ENCODE measurements at regions not wholly inside any gene's neighbourhood (a gene's known extent, or its start where the extent isn't known, plus 50 kb on each side); places are given as distances from the start of the nearest gene placed in this dataset.

DNA sequence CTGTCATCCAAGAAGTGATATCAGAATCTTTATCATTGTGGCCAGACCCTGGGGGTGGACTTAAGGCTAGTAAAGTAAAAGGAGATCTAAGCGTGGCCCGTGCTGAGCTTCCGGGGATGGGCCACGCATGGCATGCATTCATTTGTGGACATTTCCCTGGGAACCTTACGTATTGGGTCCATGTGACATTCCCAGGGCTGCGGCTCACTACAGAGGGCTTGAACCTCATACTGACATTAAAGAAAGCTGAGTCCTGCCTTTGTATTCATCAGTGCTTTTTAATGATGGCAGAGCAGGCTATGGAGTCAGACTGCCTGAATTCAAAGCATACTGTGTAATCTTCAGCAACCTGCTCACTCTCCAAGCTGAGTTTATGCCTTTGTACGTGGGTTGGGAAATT is 152.2 kb upstream of the AFDN start:
- no peak for DNase-seq

DNA sequence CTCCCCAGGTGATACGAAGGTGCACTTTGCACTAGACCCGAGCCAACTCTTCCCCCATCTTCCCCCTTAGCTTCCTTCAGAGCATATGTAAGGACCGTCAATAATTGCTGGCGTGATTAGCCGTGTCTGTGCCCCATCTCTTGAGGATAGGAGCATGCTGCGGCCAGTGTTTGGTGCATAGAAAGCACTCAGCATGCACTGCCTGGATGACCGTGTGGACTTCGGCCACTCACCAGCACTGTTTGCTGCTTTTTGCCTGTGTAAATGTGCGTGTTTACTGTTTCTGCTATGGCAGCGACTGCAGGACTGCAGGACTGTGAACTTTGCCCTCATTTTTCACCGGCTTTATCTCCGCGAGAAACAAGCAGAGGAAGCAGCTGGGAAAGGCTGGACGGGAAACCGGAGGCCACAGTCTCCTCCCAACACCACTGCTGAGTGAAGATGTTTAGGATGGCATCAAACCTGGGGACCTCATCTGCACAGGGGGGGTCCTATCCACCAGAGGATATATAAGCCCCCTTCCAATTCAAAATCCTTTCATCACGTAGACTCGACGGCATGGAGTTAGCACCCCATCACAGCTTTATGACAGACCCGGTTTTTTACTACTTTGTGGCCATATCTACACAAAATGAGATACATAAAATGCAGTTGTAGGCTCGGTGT is 150.6 kb upstream of the AFDN start:
- no peak for DNase-seq

DNA sequence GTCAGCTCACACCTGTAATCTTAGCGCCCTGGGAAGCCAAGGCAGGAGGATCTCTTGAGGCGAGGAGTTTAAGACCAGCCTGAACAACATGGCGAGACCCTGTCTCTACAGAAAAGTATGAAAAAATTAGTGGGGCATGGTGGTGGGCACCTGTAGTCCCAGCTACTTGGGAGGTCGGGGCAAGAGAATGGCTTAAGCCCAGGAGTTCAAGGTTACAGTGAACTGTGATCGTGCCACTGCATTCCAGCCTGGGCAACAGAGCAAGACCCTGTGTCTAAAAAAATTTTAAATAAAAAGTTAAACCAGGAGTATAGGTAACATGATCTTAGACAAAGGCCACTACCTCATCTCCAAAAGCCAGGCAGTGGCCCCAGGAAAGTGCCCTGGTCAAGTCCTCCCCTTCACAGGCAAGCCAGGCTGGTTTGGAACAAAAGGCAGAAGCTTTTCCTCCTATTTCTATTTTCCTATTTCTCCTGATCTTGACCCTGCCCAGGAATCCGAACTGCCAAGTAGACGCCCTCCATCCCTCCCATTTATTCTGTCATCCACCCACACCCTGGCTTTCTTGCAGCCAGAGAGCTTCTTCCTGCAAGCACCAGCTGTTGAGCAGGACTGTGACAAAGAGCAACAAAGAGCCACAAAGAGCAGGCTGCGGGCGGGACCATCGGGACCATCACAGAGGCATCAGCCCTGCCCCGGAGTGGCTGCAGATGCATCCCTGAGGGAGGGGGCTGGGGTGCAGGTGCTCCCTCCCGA is 149.9 kb upstream of the AFDN start:
- peak in 11 of 56 donors; percentile 18 to 50 (median 34) for DNase-seq

DNA sequence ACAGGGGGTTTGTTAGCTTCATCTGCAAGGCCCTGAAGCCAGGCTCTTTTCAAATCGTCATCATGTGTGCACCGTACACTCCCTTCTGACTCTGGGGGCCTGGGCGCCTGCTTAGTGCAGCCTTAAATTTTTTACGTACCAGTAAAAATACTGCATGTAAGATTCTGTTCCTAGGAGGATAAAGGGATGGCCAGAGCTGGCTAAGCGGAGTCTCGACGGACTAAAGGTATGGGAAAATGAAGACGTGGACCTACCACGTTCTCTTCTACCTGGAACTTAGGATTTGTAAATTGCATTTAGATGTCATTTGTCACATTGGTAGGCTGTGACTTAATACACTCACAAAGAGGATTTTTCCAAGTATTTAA is 149.3 kb upstream of the AFDN start:
- no peak for DNase-seq

DNA sequence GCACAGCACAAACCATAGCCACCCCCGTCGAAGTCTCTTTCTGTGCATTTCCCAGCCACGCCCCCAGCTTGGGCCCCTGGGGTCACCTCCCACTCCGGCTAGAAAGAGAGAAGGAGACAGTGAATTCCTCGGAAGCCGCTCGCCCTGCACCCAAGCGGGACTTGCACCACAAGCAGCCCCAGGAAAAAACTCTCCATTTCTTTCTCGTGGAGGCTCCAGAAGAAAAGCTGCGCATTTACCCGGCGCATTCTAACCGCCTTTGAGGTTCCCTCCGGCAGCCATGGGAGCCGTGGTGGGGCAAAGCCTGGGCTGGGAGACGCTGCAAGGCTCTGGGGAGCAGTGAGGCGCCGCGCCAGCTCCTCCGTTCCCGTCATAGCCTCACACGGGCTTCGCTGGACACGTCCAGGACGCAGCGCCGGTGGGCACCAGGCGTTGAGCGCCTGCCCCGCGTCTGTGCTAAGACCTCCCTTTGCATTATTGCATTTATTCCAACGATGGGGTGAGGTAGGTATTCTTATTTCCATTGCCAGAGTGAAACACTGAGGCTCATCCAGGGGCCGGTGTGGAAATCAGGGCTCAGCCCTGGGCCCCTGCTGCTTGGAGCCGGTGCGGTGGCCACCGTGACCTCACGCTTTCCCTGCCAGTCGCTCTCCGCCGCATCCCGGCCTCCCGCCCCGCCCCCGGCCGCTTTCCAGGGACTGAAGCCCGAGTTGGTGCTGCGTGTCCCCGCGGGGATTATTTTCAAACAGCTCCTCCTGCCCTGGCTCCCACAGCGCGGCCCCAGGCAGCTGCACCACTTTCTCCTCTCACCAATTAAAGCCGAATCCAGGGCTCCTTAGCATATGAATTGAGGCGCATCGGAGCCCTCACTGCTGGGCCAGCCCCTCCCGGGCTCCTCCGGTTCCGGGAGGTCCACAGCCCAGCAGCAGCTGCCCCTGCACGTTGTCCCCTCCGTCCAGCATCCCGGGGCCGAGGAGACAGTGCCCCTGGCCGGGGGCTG is 148.3 kb upstream of the AFDN start:
- peak in 42 of 56 donors; percentile 12 to 79 (median 56) for DNase-seq

DNA sequence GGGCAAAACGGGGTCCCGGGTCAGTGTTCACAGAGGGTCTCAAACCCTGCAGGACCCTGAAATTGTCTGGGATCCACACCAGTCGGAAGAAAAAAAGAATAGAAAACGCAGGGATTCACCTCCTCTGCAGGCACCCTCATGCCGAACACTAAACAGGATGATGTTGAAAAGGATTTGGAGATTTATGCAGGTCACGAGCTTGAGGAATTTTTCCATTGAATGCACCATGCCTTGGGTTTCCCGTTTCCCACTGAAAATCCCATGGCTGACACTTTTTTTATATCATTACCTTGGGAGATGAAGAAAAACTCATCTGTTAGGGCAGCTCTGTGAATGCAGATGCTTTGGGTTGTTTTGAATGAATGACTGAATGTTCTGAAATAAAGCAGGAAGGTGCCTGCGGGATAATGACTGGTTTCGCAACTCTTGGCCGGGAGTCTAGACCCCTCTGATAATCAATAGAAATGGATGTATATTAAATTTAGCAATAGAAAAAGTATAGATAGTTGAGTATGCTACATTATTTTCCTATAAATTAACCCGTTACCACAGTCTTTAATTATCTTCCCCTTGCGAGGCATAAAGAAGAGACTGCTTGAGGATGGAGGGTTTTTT is 147.5 kb upstream of the AFDN start:
- no peak for DNase-seq

DNA sequence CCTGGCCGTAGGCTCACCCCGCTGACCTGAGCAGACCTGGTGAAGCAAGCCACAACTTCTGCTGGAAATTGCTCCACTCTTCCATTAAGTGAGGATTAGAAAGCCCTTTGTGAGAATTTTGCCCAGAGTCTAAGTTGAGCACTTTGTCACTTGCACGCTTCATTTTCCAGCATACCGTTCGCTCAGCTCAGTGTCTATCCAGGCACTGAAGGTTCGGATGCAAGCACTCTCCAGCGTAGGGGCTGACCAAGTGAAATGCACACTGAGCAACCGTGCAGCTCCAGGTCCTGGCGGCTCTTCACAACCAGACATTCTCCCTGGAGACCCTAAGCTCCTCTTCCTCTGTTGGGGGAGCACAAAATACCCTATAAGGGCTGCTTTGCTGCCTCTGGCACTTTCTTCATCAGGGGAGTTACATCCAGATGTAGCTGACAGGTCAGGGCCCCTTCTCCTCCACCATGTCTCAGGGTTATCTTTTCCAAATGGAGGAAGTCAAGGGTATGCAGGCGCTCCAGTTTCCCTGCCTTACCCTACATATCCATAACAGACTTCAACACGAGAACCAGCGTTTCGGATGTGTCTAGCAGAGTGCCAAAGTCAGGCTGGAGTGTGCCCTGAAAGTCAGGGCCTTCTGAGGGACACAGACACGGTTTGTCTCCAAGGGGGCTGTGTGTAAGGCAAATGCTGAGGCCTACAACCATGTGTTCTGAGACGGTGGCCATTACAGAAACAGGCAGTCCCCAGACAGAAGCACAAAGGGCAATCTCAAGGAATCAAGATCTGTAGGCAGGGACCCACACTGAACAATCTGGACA is 146.7 kb upstream of the AFDN start:
- no peak for DNase-seq

DNA sequence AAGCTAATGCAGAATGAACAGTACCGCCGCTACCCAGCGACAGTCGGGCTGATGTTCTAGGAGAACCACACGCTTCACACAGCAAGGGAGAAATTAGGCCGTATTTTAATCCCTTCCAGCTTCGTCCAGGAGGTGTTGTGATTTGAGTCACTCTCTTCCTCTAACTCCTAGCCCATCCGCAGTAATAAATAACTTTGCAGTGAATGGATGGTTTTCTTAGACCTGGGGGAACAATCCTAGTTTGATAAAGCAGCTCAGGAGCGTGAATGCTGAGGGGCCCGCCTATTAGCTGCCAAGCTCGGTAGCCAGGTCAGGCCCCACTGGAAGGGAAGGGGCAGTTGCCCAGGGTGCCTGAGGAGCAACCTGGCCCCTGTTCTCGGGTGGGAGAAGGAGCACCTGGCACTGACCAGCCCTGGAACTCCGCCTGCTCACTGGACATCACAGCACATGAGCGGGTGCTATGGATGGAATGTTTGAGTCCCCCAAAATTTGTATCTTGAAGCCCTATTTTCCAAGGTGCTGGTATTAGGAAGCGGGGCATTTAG is 146.0 kb upstream of the AFDN start:
- no peak for DNase-seq

DNA sequence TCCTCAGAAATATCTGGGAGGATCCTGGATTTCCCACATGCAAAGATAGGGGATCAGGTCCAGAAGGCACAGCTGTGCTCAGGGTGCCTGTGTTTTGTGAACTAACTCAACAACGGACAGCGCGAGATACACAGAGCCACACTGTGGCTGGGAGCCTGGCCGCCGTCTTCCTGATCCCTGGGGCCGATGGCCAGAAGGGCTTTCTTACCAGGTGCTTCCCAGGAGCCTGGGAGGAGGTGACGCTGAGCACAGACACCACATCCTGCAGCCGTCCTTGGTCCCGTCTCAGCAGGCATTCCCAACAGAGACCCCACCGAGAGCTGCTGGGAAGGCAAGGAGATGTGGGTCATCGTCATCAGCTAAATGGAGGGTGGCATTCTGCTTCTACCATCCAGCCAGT is 144.6 kb upstream of the AFDN start:
- peak in 1 of 56 donors; percentile 16 for DNase-seq

DNA sequence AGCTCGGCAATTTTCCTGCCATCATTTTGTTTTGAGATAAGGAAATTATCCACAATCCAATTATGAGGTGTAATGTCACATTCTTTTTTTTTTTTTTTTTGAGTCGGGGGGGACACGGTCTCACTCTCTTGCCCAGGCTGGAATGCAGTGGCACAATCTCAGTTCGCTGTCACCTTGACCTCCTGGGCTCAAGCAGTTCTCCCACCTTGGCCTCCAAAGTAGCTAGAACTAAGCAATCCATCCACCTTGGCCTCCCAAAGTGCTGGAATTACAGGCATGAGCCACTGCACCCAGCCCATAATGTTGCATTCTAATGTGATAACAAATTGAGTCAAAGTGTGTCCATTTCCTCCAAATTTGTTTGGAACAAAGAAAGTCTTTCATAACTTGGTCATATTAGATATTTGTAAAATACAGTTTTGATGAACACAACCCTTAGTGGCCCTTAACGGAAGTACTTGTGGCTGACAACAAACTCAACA is 144.1 kb upstream of the AFDN start:
- DNase-seq = no peak

DNA sequence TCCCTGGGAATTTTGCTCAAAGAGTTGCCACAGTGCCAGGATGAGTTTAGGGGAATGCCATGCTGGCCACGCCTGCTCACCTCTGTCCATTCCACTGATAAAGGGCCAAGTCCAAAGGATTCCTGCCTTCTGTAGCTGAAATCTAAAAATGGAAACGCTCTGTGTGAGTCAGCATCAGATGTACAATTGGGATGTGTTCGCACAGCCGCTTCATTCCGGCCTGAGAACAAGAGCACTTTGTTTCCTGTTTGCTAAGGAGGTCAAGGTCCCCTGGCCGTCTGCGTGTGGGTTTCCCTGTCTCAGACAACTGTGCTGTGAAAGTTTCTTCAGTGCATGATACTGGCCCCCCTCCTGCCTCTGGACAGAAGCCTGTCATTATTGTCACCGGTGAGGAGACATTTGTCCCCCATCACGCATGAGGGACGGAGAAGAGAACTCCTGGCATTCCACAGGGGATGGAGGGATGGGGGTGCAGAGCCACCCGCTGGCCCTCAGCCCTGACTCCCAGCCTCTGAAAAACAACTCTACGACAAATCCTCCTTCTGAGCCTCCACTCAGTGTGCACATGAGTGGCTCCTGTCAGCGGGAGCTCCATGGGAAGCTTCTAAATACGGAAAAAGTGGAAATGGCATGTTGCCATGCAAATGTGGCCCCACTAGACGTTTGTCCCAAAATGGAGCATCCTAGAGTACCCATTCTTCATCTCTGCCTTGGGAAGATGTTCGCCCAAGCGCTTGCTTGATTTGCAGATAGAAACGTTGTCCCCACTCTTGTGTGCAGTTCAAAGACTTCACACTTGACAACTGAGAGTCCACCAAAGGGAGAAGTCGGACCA is 143.5 kb upstream of the AFDN start:
- DNase-seq = peak in 53 of 56 donors; percentile 20 to 92 (median 78)

DNA sequence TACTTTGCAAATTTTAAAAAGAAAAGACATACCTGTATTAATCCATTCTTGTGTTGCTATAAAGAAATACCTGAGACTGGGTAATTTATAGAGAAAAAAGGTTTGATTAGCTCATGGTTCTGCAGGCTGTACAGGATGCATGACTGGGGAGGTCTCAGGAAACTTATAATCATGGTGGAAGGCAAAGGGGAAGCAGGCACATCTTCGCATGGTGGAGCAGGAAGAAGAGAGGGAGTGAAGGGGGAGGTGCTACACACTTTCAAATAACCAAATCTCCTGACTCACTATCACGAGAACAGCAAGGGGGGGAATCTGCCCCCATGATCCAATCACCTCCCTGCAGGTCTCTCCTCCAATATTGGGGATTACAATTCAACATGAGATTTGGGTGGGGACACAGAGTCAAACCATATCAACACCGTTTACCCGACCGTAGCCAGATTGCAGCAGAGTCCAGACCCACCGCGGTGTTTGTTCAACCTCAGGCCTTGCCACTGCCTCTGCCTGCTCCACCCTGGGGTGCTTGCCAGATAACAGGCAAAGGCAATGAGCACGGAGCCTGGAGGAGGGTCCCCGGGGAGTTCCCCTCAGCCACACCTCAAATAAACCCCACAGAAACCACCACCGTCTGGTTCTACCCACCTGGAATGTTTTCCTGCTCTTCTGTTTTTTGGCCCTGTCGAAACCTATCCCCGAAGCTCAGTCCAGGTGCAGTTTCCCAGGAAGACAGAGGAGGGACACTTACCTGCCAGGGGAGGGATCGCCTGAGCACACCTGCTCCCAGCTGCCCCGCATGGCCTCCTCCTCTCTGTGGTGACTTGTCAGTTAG is 142.2 kb upstream of the AFDN start:
- DNase-seq = no peak

DNA sequence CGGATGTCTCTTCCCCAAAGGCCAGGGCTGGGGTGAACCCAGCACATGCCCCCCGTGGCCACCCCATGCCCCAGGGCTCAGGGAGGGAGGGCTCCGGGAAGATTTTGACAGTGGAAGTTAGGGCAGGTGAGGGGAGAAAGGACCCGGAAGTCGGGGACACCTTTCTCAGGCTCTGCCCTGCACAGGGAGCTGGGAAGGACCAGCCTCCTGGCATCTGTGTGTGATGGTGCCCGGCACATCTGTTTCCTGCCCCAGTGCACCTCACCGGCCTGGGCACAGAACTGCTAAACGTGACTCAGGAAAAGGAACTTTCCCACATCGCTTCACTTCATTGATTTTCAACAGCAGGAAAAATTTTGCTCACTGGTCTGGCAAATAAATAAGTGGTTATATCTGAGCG is 141.1 kb upstream of the AFDN start:
- no peak for DNase-seq

DNA sequence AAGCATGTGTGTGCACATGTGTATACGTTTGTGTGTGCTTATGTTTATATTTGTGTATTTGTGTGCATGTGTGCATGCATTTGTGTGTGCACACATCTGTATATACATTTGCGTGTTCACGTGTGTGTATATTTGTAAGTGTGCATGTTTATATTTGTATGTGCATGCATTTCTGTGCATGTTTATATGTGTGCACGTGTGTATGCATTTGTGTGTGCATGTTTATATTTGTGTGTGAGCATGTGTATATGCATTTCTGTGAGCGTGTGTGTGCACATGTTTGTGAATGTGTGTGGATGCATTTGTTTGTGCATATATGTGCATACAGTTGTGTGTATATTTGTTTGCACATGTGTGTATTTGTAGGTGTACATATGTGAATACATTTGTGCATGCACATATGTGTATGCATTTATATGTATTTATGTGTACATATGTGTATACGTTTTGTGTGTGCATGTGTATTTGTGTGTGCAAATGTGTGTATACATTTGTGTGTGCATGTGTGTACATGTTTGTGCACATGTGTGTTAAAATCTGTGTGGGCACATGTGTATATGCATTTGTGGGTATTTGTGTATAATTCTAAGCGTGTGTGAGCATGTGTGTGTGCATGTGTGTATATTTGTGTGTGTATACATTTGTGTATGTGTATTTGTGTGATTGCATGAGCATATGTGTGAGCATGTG is 140.4 kb upstream of the AFDN start:
- DNase-seq = no peak

DNA sequence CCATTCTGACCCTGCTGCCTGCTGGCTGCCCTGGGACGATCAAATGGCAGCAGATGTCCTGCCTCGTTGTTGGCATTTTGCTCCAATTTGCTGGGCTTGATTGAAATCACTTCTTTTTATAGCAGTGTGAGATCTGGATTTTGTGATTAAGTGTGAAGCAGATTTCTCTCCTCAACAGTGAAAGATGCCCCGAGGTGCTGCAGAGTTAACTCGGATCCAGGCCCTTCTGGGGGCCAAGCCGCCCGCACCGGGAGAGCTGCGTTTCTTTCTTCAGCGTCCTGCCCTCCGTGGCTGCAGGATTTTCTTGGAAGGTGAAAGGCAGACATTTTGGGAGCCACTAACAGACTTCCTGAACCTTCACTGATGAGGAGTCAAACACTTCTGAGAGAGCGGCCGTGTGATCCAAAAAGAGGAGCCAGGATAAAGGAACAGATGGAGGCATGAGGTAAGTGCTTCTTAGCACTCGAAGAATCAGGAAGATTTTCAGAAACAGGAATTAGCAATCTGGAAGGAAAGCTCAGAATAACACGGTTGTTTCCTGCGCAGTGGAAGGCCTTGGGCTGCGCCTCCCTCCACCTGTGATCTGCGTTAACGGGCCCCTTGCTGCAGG is 139.5 kb upstream of the AFDN start:
- DNase-seq = peak in 1 of 56 donors; percentile 18

DNA sequence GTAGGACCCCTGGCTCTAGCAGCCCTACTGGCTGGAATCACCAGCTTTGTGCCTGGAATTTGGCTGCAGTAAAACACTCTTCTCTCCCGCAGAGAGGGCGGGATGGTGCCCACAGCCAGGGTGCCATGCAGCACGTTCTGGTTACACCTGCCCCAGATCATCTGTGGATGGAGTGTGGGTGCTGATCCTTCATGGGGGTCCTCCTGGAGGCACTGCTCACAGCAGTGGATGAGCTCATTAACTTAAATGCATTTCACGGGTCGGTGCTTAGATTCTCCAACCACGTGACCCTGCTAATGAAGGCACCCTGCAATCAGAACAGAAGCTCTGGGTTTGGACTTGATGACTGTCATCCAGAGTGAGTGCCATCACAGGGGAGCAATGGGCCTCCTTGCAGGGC is 138.6 kb upstream of the AFDN start:
- no peak for DNase-seq

DNA sequence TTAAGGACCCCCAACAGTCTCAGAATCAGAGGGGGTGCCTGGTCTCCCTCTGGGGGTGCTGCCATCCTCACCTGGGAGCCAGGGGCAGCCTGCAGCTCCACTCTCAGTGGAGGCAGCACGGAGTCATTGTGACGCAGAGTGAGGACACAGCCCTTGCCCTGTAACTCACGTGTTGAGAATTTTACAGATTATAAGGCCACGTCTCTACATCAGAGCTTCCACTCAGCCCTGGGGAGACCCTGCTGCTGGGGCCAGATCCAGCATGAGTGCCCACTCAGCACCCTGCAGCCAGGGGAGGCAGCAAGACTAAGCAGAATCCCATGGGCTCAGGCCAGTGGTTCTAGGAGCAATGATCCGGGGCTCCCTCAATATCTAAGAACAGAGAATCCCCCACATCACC is 137.4 kb upstream of the AFDN start:
- DNase-seq = no peak
